ENCODE measurements at regions not wholly inside any gene's neighbourhood (a gene's known extent, or its start where the extent isn't known, plus 50 kb on each side); places are given as distances from the start of the nearest gene placed in this dataset.

DNA sequence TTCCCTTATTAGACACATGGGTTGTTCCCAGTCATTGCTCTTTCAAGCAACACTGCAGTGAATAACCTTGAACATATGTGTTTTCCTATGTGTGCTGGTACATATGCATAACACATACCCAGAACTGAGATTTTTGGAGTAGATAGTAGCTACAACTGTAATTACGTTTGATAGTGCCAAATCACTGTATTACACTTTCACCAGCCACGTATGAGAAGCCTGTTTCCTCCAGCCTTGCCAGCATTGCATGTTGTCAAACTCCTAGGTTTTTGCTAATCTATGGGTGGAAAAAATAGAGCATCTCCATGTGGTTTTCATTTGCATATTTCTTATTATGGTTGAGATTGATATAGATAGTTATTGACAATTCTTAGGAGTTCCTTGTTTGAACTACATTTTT, 56.5 kb upstream of the ACSL3 start:
- Histone ChIP-seq H3K27me3 (ENCODE audit: insufficient read depth, poor library complexity, severe bottlenecking) (no peaks in the 10 kb centered on the region), H3K27ac (replicated peaks) (no peak overlapping the region), H3K4me3 (replicated peaks; ENCODE audit: insufficient read depth, low read length) (no peak overlapping the region)
- no peak for TF ChIP-seq SPI1 (IDR thresholded peaks at IDR 0.05; ENCODE audit: borderline replicate concordance, low read depth)
- no peak for TF ChIP-seq GABPA (IDR thresholded peaks at IDR 0.05; ENCODE audit: low read depth)
- TF ChIP-seq, protein P1, sequence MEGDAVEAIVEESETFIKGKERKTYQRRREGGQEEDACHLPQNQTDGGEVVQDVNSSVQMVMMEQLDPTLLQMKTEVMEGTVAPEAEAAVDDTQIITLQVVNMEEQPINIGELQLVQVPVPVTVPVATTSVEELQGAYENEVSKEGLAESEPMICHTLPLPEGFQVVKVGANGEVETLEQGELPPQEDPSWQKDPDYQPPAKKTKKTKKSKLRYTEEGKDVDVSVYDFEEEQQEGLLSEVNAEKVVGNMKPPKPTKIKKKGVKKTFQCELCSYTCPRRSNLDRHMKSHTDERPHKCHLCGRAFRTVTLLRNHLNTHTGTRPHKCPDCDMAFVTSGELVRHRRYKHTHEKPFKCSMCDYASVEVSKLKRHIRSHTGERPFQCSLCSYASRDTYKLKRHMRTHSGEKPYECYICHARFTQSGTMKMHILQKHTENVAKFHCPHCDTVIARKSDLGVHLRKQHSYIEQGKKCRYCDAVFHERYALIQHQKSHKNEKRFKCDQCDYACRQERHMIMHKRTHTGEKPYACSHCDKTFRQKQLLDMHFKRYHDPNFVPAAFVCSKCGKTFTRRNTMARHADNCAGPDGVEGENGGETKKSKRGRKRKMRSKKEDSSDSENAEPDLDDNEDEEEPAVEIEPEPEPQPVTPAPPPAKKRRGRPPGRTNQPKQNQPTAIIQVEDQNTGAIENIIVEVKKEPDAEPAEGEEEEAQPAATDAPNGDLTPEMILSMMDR (IDR thresholded peaks at IDR 0.05; ENCODE audit: insufficient read depth, low read length), result no peak
- TF ChIP-seq, protein P2, sequence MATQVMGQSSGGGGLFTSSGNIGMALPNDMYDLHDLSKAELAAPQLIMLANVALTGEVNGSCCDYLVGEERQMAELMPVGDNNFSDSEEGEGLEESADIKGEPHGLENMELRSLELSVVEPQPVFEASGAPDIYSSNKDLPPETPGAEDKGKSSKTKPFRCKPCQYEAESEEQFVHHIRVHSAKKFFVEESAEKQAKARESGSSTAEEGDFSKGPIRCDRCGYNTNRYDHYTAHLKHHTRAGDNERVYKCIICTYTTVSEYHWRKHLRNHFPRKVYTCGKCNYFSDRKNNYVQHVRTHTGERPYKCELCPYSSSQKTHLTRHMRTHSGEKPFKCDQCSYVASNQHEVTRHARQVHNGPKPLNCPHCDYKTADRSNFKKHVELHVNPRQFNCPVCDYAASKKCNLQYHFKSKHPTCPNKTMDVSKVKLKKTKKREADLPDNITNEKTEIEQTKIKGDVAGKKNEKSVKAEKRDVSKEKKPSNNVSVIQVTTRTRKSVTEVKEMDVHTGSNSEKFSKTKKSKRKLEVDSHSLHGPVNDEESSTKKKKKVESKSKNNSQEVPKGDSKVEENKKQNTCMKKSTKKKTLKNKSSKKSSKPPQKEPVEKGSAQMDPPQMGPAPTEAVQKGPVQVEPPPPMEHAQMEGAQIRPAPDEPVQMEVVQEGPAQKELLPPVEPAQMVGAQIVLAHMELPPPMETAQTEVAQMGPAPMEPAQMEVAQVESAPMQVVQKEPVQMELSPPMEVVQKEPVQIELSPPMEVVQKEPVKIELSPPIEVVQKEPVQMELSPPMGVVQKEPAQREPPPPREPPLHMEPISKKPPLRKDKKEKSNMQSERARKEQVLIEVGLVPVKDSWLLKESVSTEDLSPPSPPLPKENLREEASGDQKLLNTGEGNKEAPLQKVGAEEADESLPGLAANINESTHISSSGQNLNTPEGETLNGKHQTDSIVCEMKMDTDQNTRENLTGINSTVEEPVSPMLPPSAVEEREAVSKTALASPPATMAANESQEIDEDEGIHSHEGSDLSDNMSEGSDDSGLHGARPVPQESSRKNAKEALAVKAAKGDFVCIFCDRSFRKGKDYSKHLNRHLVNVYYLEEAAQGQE (IDR thresholded peaks at IDR 0.05; ENCODE audit: insufficient replicate concordance, low read depth), result no peak
- no peak for TF ChIP-seq POLR2AphosphoS5 (IDR thresholded peaks at IDR 0.05; ENCODE audit: low read depth)
- DNase-seq (ENCODE audit: low read depth in 1 of 2, low spot score in 1 of 2), result no peak

DNA sequence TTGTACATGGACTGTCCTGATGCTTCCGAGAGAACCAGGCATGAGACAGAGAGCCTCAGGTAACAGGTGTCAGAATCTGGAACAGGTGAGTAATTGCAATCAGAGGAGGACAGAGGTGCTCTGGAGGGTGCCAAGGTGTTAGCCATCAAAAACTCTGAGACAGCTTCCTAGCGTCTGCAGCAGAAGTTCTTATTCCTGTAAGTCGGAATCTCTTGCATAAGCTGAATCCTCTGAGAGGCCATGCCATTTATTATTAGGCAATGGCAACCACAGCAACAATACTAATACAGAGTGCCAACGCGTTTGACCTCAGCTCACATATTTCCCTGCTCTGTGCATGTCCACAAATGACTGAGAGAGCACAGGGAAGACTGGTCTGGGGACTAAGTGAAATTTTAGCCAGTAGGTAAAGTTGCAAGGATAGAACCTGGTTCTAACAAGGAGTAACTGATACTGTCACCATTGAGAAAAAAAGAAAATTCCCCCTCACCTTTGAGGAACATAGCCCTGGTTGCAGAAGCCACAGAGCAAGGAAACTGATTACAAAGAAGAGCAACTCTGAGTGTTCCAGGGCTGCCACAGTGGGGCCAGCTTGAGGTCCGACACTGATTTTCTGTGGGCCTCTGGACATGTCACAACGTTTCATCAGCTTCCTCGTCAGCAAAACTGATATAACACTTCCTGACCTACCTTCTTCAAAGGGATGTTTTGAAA, 55.1 kb upstream of the ACSL3 start:
- no peak overlapping the region for H3K27ac ChIP-seq (replicated peaks)

DNA sequence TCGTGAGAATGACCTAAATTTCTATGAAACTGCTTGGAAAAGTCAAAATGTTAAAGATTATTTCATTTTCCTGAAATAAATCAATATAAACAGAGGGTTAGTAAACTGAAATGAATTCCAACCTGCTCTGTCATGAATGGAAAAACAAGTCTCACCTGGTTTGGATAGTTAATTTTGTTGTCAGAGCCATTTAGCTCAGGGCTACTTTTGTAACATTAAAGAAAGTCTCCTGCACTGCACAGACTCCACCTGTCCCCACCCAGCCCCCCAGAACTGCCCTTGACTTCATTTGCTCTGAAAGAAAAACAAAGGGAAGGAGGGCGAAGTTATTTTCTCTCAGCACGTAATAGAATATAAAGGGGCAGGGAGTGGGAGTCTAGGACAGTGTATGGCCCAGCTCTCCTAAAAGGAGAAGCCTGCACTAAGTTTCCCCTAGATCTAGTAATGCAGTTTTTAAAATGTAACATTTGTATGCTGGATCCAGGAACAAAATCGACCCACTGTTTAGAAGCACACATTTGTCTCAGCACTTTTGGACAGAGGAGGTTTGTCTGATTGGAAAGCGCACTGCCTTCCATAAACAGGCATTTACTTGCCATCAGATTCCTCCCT, 54.2 kb upstream of the ACSL3 start:
- H3K4me3 ChIP-seq (replicated peaks; ENCODE audit: insufficient read depth, low read length), result no peak overlapping the region
- H3K27me3 ChIP-seq (ENCODE audit: insufficient read depth, poor library complexity, severe bottlenecking), result no peaks in the 10 kb centered on the region
- DNase-seq (ENCODE audit: low read depth in 1 of 2, low spot score in 1 of 2), result no peak
- TF ChIP-seq POLR2AphosphoS5 (IDR thresholded peaks at IDR 0.05; ENCODE audit: low read depth), result no peak
- TF ChIP-seq, protein P2 (IDR thresholded peaks at IDR 0.05; ENCODE audit: insufficient replicate concordance, low read depth), result no peak
- TF ChIP-seq SPI1 (IDR thresholded peaks at IDR 0.05; ENCODE audit: borderline replicate concordance, low read depth), result no peak
- TF ChIP-seq, protein P1 (IDR thresholded peaks at IDR 0.05; ENCODE audit: insufficient read depth, low read length), result no peak
- TF ChIP-seq GABPA (IDR thresholded peaks at IDR 0.05; ENCODE audit: low read depth), result no peak
- no peak overlapping the region for H3K27ac ChIP-seq (replicated peaks)

More for the DNA sequence above, 55.1 kb upstream of the ACSL3 start:
- DNase-seq (ENCODE audit: low read depth in 1 of 2, low spot score in 1 of 2), result peak; percentile 51 to 86
- TF ChIP-seq GABPA (IDR thresholded peaks at IDR 0.05; ENCODE audit: low read depth) (no peak), POLR2AphosphoS5 (IDR thresholded peaks at IDR 0.05; ENCODE audit: low read depth) (peak; percentile 61), SPI1 (IDR thresholded peaks at IDR 0.05; ENCODE audit: borderline replicate concordance, low read depth) (no peak; the same call in 1 of the 2 replicates)
- TF ChIP-seq, protein P1 (IDR thresholded peaks at IDR 0.05; ENCODE audit: insufficient read depth, low read length), result no peak
- TF ChIP-seq, protein P2 (IDR thresholded peaks at IDR 0.05; ENCODE audit: insufficient replicate concordance, low read depth), result no peak
- Histone ChIP-seq H3K4me3 (replicated peaks; ENCODE audit: insufficient read depth, low read length) (no peak overlapping the region), H3K27me3 (ENCODE audit: insufficient read depth, poor library complexity, severe bottlenecking) (no peaks in the 10 kb centered on the region)

Data from HL-60 (cell line).